Tibial nerve (tissue), 4 donors: ENCODE measurements at regions not wholly inside any gene's neighbourhood (a gene's known extent, or its start where the extent isn't known, plus 50 kb on each side); places are given as distances from the start of the nearest gene placed in this dataset.
"Not testable (repeated sequence)": the region's sequence is repeated elsewhere in the genome, so short reads cannot be mapped to it uniquely, and the experiment has no call there.

Experiments used
- DNase-seq, 2 donors: peaks; one replicate each; pipeline ENCODE4 v3.0.0-alpha.2; 2019; ENCODE audit warnings: low spot score in 2 of 2
- H3K27ac ChIP-seq, 4 donors: fragments of 200-600 bp; sonication (generic) in 3 of 4; one replicate each; pipeline ENCODE4 v1.5.1; 2017 to 2019; ENCODE audit warnings: mild to moderate bottlenecking in 1 of 4
- H3K27me3 ChIP-seq, 2 donors: fragments of 200-600 bp; sonication (generic) in 1 of 2; one replicate each; pipeline versions ENCODE4 v1.5.1 to v1.6.0; 2017 to 2019
- H3K36me3 ChIP-seq, 3 donors: fragments of 200-600 bp; sonication (generic); one replicate each; pipeline ENCODE4 v1.5.1; 2018 to 2019
- H3K4me1 ChIP-seq, 4 donors: fragments of 200-600 bp; sonication (generic) in 3 of 4; one replicate each; pipeline ENCODE4 v1.5.1; 2017 to 2019
- H3K4me3 ChIP-seq, 4 donors: fragments of 200-600 bp; sonication (generic) in 3 of 4; one replicate each; pipeline ENCODE4 v1.5.1; 2017 to 2019; ENCODE audit warnings: mild to moderate bottlenecking in 1 of 4, moderate library complexity in 1 of 4
- H3K9me3 ChIP-seq, 4 donors: fragments of 200-600 bp; sonication (generic) in 3 of 4; one replicate each; pipeline ENCODE4 v1.5.1; 2017 to 2019
- EP300 ChIP-seq, 2 donors: sonication (generic); formaldehyde crosslinking; IDR thresholded peaks; one replicate each; pipeline ENCODE4 v1.6.1; 2017; ENCODE audit warnings: antibody characterized with exemption in 2 of 2, mild to moderate bottlenecking in 1 of 2
- POLR2A ChIP-seq, 2 donors: fragments of 450-650 bp; IDR thresholded peaks; one replicate each; pipeline ENCODE4 v1.6.1; 2017; ENCODE audit warnings: antibody characterized with exemption in 2 of 2, mild to moderate bottlenecking in 2 of 2, moderate library complexity in 2 of 2
- WGBS, 2 donors: methylation state at CpG; one replicate each; pipeline ENCODE4 v1.1.5; 2018; 5-methylcytosine and 5-hydroxymethylcytosine counted together
- TF ChIP-seq, protein P1 (sequence below), 5 experiments: fragments of 200-600 bp in 3 of 5; fragments of 450-650 bp in 2 of 5; sonication (generic) in 3 of 5; IDR thresholded peaks; one replicate each; pipeline ENCODE4 v1.5.1; 2016 to 2019; ENCODE audit warnings: antibody characterized with exemption in 5 of 5, mild to moderate bottlenecking in 3 of 5, moderate library complexity in 2 of 5

DNA sequence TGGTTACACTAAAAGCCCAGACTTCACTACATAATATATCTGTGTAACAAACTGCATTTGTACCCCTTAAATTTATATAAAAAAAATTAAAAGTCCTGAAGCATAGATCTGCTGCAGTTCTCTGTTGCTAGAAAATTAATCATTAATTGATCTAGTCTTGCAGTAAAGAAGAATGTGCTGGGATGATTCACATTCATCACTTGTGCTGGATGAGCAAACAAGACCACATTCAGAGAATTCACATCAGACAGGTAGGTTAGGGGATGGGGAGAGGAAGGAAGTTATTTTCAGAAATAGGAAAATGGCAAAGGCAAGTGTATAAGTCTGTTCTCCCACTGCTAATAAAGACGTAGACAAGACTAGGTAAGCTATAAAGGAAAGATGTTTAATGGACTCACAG, 1019.0 kb downstream of the KCNMA1 start:
- no peaks in the 10 kb centered on the region for H3K4me1 ChIP-seq
- H3K36me3 ChIP-seq, result no peaks in the 10 kb centered on the region
- no peaks in the 10 kb centered on the region for H3K27me3 ChIP-seq
- no peak overlapping the region for H3K4me3 ChIP-seq
- no peak overlapping the region for H3K27ac ChIP-seq
- TF ChIP-seq POLR2A (IDR thresholded peaks at IDR 0.05), result no peak
- 90% methylated on average over 1 of the region's 1 CpG for WGBS, 2 donors
- no peak for DNase-seq
- H3K9me3 ChIP-seq, result peaks cover 0 to 15% (median 0%) of the 10 kb centered on the region in 4 donors

GRCh38 chr10:76618171-76618570, 1019.4 kb downstream of the KCNMA1 start:
- Histone ChIP-seq H3K36me3 (no peaks in the 10 kb centered on the region), H3K4me3 (no peak overlapping the region), H3K27ac (no peak overlapping the region), H3K9me3 (peaks cover 0 to 16% (median 0%) of the 10 kb centered on the region in 4 donors), H3K4me1 (no peaks in the 10 kb centered on the region), H3K27me3 (no peaks in the 10 kb centered on the region)
- TF ChIP-seq, protein P1, sequence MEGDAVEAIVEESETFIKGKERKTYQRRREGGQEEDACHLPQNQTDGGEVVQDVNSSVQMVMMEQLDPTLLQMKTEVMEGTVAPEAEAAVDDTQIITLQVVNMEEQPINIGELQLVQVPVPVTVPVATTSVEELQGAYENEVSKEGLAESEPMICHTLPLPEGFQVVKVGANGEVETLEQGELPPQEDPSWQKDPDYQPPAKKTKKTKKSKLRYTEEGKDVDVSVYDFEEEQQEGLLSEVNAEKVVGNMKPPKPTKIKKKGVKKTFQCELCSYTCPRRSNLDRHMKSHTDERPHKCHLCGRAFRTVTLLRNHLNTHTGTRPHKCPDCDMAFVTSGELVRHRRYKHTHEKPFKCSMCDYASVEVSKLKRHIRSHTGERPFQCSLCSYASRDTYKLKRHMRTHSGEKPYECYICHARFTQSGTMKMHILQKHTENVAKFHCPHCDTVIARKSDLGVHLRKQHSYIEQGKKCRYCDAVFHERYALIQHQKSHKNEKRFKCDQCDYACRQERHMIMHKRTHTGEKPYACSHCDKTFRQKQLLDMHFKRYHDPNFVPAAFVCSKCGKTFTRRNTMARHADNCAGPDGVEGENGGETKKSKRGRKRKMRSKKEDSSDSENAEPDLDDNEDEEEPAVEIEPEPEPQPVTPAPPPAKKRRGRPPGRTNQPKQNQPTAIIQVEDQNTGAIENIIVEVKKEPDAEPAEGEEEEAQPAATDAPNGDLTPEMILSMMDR (IDR thresholded peaks at IDR 0.05), result no peak
- TF ChIP-seq EP300 (IDR thresholded peaks at IDR 0.05) (no peak), POLR2A (IDR thresholded peaks at IDR 0.05) (no peak)
- DNase-seq, result no peak
- WGBS, 2 donors, result 91 to 92% methylated on average over 2 of the region's 2 CpGs

GRCh38 chr10:76616666-76617065, 1020.9 kb downstream of the KCNMA1 start:
- H3K4me3 ChIP-seq, result not testable (repeated sequence)

GRCh38 chr10:76615049-76615448, 1022.6 kb downstream of the KCNMA1 start:
- Histone ChIP-seq H3K4me1 (no peaks in the 10 kb centered on the region), H3K36me3 (no peaks in the 10 kb centered on the region), H3K27ac (no peak overlapping the region), H3K27me3 (no peaks in the 10 kb centered on the region), H3K9me3 (peaks cover 0 to 17% (median 0%) of the 10 kb centered on the region in 4 donors), H3K4me3 (no peak overlapping the region)
- 88 to 100% methylated on average over 1 of the region's 1 CpG for WGBS, 2 donors
- no peak for DNase-seq
- TF ChIP-seq, protein P1 (IDR thresholded peaks at IDR 0.05), result no peak
- no peak for TF ChIP-seq POLR2A (IDR thresholded peaks at IDR 0.05)
- no peak for TF ChIP-seq EP300 (IDR thresholded peaks at IDR 0.05)

More at GRCh38 chr10:76616666-76617065, 1020.9 kb downstream of the KCNMA1 start:
- H3K27ac ChIP-seq, H3K36me3 ChIP-seq, DNase-seq, H3K27me3 ChIP-seq, H3K4me1 ChIP-seq: not testable (repeated sequence)
- H3K9me3 ChIP-seq, result peaks cover 0 to 19% (median 0%) of the 10 kb centered on the region in 4 donors
